ENCODE measurements at regions not wholly inside any gene's neighbourhood (a gene's known extent, or its start where the extent isn't known, plus 50 kb on each side); places are given as distances from the start of the nearest gene placed in this dataset.
"Not testable (repeated sequence)": the region's sequence is repeated elsewhere in the genome, so short reads cannot be mapped to it uniquely, and the experiment has no call there.

GRCh38 chr5:62960781-62961180 lies 382.2 kb downstream of the LRRC70 start:
- DNase-seq: no peak

DNA sequence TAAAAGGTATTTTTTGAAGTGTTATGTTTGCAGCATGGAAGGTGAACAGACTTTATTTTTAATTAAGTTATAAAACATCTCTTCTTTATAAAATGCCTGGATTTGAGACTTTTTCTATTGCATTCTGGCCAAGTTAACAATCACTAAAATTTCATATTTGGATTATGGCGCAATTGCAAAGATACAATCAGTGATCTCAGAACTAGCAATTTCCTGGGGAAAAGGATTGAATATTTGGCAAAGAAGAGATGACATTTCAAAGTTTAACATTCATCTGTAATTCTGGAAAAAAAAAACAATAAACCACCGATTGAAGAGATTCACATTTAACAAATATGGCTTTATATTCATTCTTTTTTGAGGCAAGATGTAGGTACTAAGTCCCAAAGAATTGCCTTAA lies 378.0 kb downstream of the LRRC70 start:
- DNase-seq: no peak

DNA sequence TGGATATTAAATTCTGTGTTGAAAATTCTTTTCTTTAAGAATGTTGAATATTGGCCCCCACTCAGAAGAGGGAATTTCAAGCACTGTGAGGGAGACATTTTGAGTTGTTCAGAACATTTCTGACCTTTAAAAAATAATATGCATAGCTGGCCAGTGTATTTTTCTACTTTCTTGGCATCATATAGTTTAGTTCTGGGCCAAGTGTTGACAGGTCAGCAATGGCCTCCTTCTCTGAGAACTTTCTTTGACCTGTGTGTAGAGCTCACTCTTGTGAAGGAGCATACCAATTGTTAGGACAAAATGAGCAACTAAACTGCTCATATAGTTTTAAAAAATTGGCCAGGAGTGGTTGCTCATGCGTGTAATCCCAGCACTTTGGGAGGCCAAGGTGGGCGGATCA lies 376.0 kb downstream of the LRRC70 start:
- DNase-seq: no peak

GRCh38 chr5:62948301-62948700 lies 369.7 kb downstream of the LRRC70 start:
- DNase-seq: no peak

DNA sequence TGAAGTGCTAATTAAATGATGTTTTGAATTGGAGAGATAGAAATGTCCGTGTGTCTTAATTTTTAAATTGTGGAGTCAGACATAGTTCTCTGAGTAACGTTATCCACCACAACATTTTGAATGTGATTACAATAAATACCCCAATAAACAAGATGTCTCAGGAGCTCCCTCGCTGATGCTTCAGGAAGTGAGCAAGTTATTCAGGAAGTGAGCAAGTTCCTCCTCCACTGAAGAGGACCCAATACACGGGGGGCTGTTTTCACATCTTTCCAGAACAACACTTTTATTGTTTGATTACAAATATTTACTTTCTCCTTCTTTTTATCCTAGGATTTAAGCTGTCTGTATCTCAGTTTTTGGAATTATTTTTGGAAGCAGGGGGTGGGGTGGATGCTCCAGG lies 363.8 kb downstream of the LRRC70 start:
- no peak for DNase-seq

GRCh38 chr5:62938927-62939326 lies 360.3 kb downstream of the LRRC70 start:
- no peak for DNase-seq

GRCh38 chr5:62937661-62938558 lies 359.3 kb downstream of the LRRC70 start:
- no peak for DNase-seq

- DNase-seq: no peak
These were observed 357.0 kb downstream of the LRRC70 start for GRCh38 chr5:62935660-62936059.

GRCh38 chr5:62934319-62934718 lies 355.7 kb downstream of the LRRC70 start:
- DNase-seq: no peak

GRCh38 chr5:62933261-62933660 lies 354.6 kb downstream of the LRRC70 start:
- no peak for DNase-seq

- DNase-seq: no peak
These were observed 352.7 kb downstream of the LRRC70 start for GRCh38 chr5:62931153-62931950.

DNA sequence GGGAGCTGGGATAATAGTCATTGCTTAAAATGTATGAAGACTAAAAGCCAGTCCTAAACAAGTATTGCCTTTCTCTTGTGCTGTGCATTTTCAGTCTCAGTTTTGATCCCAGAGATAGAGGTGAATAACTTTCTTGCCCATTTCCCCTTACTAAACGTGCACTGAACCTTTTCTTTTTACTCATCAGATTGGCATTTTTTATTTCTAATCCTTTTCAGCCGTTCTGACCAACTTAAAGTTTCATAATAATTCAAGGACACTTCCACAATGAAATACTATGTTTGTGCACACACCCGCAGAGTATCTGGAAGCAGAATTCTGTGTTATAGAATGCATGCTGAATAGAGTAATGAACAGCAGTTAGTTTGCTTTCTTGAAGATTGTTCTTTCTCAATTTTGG lies 343.6 kb downstream of the LRRC70 start:
- no peak for DNase-seq

GRCh38 chr5:62920856-62921255 lies 342.2 kb downstream of the LRRC70 start:
- DNase-seq: no peak

- no peak for DNase-seq
These were observed 330.7 kb downstream of the LRRC70 start for GRCh38 chr5:62909326-62909725.

DNA sequence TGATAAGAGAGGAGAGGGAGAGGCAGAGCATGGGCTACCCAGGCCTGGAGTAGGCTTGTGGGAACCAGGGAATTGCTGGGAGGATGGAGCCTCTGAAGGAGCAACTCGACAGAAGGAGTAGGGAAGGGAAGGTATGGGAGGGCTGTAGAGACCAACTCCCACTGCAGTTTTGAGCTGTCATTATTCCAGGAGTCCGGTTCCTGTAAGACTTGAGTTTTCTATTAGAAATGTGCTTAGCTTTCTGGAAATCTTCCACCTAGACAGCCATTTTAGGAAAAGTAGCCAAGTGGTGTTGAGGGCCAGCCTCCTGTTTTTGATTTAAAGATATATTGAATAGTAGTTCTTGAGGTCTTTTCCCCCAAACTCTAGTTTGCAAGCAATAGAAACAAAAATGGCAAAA lies 323.5 kb downstream of the LRRC70 start:
- DNase-seq: no peak

DNA sequence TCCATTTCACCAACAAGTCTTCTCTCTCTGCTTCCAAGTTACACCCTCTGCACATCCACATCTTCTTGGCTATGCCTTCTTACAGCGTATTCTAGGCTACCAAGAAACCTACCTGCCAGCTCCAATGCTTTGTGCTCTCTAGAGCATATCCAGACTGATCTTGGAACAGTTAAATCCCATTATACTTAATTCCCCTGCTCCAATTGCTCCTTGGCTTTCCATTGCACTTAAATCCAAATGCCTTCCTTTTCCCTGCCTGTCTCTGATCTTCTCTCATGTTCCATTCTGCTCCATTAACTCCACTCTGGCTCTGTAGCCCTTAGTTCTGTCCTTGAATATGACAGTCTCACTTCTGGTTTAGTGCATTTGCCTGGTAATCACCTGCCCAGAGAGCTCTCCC lies 322.4 kb downstream of the LRRC70 start:
- DNase-seq: no peak

DNA sequence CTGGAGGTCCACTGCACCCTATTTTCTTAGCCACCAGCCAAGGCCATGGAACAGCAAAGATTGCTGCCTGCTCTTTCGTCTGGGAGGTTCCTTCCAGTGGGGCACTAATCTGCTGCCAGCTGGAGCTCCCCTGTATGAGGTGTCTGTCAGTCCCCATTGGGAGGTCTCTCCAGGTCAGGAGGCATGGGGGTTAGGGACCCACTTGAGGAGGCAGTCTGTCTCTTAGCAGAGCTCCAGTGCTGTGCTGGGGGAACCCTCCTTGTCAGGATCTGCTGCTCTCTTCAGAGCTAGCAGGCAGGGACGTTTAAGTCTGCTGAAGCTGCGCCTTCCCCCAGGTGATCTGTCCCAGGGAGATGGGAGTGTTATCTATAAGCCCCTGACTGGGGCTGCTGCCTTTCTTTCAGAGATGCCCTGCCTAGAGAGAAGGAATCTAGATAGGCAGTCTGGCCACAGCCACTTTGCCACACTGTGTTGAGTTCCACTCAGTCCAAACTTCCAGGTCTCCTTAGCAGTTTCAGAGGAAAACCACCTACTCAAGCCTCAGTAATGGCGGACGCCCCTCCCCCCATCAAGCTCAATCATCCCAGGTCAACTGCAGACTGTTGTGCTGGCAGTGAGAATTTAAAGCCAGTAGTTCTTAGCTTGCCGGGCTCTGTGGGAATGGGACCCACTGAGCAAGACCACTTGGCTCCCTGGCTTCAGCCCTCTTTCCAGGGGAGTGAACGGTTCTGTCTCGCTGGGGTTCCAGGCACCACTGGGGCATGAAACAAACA lies 317.7 kb downstream of the LRRC70 start:
- no peak for DNase-seq

- DNase-seq: no peak
These were observed 308.1 kb downstream of the LRRC70 start for GRCh38 chr5:62886603-62887315.

- DNase-seq: not testable (repeated sequence)
These were observed 258.7 kb downstream of the LRRC70 start for GRCh38 chr5:62837330-62837729.

DNA sequence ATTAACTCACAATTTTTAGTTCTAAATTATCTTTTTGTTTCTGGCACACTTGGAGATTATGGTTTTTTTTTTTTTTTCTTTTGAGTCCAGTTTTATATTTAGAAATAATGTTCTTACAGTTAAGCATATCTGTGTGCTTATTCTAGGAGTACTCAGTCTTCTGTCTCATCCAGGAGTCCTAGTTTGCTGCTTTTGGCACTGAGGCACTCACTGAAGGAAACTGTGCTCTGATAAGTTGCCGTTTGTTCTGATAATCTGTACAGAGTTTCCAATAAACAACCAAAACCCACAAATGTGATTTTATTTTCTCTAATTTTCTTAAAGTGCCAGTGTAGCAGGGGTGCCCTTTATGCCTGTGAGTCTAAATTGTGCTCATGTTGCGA lies 251.0 kb downstream of the LRRC70 start:
- no peak for DNase-seq

- DNase-seq: no peak
These were observed 250.4 kb downstream of the LRRC70 start for GRCh38 chr5:62828742-62829603.

Measured in NCI-H526 (cell line).